ENCODE measurements at regions not wholly inside any gene's neighbourhood (a gene's known extent, or its start where the extent isn't known, plus 50 kb on each side); places are given as distances from the start of the nearest gene placed in this dataset.
"Not testable (repeated sequence)": the region's sequence is repeated elsewhere in the genome, so short reads cannot be mapped to it uniquely, and the experiment has no call there.

DNA sequence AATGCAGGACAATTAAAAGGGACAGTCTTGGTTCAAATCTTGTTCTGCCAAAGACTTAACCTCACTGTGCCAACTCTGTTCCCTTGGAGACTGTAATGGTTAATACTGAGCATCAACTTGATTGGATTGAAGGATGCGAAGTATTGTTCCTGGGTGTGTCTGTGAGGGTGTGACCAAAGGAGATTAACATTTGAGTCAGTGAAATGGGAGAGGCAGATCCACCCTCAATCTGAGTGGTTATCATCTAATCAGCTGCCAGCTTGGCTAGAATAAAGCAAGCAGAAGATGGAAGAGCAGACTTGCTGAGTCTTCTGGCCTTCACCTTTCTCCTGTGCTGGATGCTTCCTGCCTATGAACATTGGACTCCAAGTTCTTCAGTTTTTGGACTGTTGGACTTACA, 474.4 kb downstream of the CD83 start:
- DNase-seq (ENCODE audit: low read depth in 1 of 2, low spot score in 1 of 2), result no peak

DNA sequence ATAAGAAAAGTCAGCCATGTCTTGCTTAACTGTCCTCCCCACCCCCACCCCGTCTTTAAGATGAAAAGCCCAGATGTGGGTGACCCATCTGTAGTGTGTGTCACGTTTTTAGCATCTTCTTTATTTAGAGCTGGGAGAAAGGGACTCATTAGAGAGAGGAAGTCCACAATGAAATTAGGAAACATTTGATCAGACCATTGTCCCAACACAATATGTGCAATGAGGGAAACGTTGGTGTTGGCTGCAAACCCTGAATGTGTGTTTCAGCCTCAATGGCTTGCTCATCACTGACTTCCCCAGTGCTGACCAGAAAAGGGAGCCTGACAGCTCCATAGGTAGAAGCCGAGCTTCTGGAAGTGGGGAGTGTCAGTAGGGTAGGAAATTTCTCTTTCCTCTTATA, 475.7 kb downstream of the CD83 start:
- DNase-seq (ENCODE audit: low read depth in 1 of 2, low spot score in 1 of 2), result no peak

DNA sequence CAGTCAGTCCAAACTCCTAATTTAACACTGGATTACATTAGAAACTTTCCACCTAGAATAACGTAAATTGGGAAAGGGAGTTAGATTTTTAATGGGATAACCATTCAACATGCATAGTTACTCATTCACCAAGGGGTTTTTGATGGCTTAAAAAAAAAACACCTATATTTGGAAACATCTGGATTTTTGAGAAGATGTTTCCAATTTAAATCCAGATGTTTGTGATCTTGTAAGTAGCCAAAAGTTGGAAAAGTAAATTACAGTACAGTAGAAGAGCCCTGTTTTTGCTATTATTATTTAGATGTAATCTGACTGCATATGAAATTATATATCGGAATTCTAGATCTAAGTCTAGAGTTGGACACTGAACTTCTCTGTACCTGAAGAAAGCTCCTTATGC, 478.2 kb downstream of the CD83 start:
- DNase-seq (ENCODE audit: low read depth in 1 of 2, low spot score in 1 of 2), result no peak

DNA sequence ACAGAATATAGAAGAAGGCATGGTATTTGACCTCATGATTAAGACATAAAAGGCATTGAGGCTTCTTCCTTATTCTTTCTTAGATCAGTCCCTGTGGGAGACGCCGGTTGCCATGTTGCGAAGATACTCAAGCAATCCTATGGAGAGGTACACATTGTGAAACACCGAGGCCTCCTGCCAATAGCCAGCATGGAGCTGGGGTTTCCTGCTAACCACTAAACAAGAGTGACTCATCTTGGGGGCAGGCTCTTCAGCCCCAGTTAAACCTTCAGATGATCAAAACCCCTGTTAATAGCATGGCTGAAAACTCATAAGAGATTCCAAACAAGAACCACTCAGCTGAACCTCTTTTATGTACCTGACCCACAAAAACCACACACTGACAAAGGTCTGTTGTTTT, 478.8 kb downstream of the CD83 start:
- DNase-seq (ENCODE audit: low read depth in 1 of 2, low spot score in 1 of 2), result no peak

DNA sequence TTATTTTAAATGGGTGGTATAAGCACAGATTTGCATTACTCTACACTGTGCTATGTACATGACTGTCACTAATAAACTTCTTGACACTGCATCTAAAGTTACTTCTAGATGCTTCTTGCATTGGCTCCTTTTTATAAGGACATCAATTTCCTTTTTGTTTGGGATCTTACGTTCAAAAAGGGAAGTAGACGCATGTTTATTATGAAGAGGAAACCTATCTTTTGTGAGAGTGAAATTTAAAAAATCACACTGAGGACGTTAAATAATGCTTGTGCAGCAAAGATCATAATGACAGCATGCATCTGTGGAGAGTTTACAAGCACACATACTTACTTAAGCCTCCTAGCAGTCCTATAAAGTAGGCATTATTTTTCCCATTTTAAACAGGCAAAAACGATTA, 479.5 kb downstream of the CD83 start:
- no peak for DNase-seq (ENCODE audit: low read depth in 1 of 2, low spot score in 1 of 2)

DNA sequence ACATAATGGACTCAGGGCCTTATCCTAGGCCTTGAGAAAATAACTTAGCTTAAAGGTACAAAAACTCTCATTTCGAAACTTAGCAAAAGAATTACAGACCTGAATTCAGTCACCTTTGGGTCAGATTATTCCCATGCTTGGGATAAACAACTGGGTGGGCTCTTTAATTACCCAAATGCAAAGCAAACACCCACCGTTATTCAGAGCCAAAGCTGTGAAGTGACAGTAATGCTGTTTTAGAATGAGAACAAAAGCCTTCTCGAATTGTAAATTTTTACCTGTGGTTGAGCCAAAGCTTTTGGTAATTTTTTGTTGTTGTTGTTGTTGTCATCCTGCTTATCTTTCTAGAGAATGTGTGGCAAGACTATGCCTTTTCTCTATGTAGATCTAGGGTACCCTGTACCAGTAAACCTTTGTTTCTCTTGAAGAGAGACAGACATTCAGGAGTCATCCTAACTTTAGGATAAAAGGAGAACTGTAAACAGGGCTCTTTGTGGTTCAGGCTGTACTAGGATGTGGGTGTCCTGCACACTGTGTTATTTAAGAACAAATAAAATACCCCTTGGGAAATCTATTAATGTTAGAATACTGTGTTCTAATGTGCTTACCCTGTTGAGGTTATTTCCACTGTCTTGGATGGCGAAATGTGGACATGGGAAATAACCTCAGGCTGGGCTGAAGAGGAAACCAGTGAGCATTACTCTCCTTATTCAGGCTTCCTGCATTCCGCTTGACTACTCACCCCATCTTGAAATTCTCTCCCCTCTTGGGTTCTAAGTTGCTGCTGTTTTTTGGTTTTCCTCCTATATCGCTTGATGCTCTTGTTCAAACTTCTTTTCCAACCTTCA, 480.7 kb downstream of the CD83 start:
- no peak for DNase-seq (ENCODE audit: low read depth in 1 of 2, low spot score in 1 of 2)

DNA sequence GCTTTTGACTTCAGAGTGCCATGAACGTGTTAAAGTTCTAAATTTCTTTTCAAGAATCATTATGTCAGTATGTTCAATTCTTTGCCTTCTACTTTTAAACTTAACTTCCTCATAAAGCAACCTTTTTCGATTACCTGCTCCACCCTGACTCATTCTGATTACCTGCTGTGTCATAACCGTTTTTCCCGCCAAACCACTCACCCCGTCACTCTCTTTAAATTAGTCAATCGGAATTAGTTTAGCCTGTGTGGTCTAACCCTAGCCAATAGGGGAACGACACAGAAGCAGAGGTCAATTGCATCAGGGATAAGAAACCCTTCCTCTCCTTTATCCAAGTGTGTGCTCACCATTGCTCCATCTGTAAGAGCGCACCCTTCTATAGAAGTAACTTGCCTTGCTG, 482.7 kb downstream of the CD83 start:
- DNase-seq (ENCODE audit: low read depth in 1 of 2, low spot score in 1 of 2), result not testable (repeated sequence)

DNA sequence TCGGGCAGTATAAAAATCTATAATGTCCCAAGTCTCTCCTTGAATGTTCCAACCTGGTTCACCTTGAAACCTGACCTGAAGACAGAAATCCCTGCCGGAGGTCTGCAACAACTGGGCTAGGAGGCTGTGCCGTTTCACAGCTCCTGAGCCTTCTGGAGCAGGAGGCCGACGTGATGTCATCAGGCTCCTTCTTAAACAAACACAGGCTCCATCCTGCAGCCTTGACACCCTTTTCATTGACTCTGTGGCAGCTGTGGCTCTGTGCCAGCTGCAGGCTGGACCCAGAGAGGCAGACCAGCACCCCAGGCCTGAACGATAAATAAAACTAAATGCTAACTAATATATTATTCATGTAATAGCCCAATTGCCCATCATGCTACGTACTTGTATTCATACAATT, 483.9 kb downstream of the CD83 start:
- no peak for DNase-seq (ENCODE audit: low read depth in 1 of 2, low spot score in 1 of 2)

DNA sequence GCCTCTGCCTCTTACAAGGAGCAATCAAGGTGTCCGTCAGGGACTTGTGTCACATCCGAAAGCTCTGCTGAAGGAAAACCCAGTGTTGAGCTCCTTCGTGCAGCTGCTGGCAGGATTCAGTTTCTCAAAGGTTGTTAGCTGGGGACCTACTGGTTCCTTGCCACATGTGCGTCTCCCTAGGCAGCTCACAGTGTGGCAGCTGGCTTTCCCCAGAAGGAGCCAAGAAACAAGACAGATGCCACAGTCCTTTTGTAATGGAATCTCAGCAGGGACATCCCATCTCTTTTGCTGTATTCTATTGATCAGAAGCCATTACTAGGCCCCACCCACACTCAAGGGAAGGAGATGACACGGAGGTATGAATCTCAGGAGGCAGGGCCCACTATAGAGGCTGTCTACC, 488.8 kb downstream of the CD83 start:
- no peak for DNase-seq (ENCODE audit: low read depth in 1 of 2, low spot score in 1 of 2)

DNA sequence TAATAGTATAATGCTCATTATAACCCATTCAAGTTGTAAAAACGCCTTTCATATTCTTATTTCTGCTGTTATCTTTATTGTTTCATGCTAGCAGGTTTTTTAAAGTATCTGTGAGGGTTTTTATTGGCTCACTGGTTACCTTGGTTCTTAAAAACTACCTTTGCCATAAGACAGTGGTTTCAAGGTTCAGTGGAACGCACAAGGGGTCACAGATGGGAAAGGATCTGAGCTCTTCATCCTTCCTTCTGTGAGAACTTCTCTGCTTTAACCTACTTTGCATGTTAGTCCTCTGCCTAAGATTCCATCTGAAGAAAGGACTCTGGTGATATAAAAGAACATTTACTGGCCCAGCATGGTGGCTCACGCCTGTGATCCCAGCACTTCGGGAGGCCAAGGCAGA, 492.6 kb downstream of the CD83 start:
- DNase-seq (ENCODE audit: low read depth in 1 of 2, low spot score in 1 of 2), result no peak

DNA sequence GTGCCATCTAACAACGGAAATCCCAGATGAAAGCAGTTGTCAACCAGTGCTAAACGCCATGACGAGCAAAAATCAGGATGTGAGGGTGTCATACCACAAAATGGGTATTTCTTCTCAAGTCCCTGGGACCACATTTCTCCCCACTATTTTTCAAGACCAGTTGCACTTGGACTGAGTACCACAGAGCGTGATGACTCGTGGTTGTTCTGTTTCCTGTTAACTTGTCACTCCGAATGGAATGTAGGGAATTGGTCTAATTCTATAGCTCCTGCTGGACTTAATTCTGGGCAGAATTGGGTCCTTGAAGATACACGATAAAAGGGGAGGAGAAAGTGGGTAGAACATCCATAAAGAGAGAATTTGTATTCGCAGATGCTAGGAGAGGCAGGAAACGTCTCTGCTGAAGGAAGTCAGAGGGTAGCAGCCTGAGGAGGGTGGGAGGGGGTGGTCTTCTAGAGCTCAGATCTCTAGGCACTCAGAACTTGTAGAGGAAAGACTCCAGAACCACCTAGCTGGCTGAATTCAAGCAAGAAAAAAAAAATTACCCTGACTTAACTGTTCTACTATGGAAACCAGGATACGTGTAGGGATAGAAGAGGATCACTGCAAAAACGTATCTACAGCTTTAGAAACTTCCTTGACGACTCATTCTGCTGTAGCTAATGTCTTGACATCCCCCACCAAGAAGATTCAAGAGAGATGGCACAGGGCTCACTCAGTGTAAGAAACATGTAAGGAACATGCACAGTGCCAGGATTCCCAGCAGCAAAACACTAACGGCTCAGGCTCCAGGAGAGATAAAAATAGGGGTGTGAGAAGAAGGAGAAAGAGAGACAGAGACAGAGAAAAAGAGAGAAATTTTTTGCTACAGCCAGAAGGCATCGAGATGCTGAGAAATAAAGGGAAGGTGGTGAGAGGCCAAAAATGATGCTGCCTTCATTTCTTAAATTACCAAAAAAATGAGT, 494.7 kb downstream of the CD83 start:
- DNase-seq (ENCODE audit: low read depth in 1 of 2, low spot score in 1 of 2), result no peak

DNA sequence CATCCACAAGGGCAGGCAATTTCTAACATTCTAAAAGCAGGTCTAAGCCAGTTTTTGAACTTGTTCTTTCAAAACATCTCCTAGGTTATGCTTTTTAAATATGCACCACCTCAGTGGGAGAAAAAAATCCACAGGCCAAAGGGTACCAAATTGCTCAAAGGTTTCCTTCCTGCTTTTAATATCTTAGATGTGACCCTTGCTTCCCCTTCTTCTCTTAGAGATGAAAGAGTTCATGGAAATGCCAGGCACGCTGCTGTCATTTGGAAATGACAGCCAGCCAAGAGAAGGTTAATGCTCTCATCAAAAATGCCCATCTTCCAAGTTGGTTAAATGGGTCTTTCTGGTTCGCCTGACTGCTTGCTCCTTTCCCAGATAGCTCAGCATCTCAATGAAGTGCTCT, 497.1 kb downstream of the CD83 start:
- DNase-seq (ENCODE audit: low read depth in 1 of 2, low spot score in 1 of 2), result no peak

DNA sequence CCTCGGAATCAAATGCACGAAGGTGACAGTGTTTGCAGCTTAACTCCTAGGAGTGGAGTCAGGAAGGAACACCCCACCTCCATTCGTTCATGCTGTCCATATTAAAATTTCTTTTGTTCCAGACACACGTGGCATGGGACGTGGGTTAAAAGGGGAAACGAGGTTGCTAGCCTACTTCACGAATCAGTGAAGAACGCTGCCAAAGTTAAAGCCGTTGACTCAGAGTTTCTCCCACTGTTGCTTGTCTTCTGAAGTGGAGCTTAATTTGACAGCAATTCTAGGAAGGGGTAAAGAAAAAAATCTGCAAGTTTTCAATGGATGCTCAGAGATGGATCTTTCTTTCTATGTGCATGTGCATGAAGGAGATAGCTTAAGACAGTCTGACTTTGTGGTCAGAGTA, 499.1 kb downstream of the CD83 start:
- DNase-seq (ENCODE audit: low read depth in 1 of 2, low spot score in 1 of 2), result no peak

DNA sequence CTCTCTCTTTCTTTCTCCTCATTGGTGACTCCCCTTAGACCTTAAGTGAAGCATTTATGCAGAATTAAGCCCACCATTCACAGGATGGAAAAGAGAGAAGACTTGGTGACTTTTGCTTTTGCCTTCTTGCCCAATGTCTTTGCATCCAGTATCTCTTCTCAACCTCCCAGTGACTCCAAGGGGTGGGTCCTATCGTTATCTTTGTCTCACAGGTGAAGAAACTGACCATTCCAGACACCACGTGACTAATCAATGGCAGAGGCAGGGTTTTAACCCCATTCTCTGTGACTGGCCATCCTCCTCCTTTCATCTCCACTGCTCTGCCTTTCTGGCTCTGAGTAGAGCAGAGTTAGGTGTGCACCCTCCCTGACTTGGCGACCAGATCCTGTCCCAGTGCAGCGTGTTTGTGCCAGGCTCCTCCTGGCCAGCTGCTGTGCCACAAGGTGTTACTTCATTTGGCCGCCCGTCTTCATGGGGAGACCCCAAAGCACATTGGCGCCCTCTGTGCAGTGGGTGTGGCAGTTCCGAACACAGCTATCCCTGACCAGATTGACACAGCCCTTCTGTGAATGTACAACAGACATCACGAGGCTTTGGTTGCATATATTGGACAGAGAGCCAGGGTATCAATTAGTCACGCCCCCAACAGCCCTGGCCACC, 501.3 kb downstream of the CD83 start:
- no peak for DNase-seq (ENCODE audit: low read depth in 1 of 2, low spot score in 1 of 2)

DNA sequence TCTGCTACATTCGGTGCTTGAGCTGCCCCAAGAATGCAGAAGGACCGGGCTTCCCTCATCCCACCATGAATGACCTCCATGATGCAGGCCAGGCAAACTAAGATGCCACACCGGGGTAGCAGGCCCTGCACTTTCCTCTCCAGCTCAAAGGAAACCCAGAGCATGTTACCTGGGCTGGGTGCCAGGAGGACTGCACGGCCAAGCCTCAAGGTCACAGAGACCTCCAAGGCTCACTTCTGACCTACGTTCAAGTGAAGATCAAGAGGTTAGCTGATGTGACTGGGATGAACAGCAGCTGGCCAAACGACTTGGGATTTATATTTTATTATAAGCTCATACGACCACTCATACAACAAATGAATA, 501.8 kb downstream of the CD83 start:
- DNase-seq (ENCODE audit: low read depth in 1 of 2, low spot score in 1 of 2), result no peak

DNA sequence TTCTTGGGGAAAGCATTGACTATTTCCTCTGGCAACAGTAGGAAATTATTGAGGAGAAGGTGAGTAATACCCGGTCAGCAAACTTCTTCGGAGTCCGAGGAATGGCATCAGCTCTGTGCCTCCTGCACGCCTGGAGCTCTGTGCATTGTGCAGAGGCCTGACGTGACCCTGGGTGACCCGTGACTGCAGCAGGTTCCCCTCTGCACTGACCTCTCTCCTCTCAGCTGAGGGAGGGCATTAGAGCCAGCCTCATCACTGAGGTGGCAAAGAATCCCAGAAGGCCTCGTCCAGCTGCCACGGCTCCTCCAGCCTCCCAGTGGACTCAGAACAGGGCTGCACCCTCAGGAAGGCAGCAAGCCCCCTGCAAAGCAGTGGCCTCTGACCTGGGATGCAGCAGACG, 502.9 kb downstream of the CD83 start:
- no peak for DNase-seq (ENCODE audit: low read depth in 1 of 2, low spot score in 1 of 2)

DNA sequence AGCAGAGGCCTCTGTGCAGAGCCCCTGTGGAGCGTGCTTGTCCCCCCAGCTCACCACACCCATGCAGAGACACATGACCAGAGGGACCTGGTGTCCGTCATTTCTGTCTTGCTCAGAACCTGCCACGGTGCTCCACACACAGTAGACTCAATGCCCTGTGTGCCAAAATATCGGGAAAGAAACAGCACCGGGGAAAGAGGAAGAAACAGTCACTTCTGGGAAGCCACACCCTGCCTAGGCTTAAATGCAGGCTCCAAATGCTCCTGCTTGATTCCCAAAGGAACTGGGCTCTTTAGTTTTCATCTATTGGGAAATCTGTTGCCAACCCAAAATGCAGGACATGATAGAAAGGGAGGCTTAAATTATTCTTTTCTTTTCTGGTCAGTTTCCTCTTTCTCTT, 503.9 kb downstream of the CD83 start:
- no peak for DNase-seq (ENCODE audit: low read depth in 1 of 2, low spot score in 1 of 2)

DNA sequence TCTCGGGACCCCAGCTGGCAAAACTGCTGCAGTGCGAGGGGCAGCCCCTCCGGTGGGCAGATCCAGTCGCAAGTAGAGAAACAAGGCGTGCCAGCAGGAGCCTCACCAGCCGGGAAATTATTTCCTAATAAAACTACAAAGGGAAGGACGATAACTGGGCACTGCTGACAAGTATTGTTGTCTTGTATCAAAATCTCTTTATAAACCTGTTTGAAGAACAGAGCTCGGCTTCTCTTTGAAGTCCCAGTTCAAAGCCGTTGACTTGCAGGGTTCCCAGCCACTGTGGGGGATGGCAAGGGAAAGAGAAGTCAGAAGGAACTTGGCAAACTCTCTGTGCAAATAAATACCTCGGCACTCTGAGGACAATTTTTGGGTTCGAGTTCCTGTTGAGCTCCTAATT, 504.5 kb downstream of the CD83 start:
- DNase-seq (ENCODE audit: low read depth in 1 of 2, low spot score in 1 of 2), result no peak

DNA sequence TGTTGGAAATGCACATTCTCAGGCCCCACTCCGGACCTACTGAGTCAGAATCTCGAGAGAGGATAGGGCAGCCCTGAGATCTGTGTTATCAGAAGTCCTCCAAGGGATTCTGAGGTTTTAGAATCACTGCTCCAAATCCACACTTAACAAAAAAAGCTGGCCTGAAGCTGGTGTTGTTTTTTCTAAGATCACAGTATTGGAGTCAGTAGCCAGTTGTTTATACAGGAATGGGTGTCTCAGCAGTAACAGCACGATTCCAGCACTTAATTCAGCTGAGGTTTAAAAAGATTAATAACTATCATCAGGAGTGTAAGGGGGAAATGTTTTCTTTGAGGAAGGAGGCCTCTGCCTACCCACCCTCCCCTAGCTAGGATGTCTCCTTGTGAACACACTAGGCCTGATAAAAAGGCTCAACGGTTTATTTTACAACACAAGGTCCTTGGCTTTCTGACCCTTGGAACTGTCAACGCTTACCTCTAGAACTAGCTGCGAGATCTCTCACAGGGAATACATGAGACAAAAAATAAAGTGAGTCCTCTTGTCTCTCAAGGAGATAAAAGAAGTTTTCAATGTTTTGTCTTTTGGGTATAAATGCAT, 505.4 kb downstream of the CD83 start:
- DNase-seq (ENCODE audit: low read depth in 1 of 2, low spot score in 1 of 2), result no peak

DNA sequence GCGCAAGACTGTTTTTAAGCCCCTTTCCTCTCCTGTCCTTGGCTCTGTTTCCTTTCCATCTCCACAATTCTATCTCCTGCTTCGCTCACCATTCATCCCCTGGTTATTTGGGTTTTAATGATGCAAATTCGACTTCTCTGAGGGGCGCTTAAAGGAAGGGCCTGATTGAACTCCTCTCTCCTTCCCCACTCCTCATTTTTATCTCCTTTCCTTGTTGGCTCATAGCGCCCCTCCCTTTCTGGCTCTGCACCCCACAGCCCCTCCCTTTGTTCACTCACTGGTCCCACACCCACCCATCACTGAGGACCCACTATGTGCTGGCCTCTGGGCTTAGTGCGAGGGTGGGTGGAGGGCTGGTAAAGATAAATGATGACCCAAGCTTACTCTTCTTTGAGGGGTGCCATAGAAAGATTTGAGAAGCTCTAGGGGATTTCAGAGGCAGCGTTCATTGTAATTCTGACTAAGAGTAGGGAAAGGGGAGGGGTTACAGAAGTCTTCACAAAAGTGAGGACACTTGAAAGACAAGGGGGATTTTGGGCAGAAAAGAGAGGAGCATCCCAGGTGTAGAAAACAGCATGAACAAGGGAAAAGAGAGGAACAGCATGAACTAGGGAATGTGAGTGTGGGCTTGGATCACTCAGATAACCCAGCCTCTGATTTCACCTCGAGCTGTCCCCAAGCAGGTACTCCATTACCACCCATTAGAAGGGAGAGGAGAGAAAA, 507.8 kb downstream of the CD83 start:
- no peak for DNase-seq (ENCODE audit: low read depth in 1 of 2, low spot score in 1 of 2)

DNA sequence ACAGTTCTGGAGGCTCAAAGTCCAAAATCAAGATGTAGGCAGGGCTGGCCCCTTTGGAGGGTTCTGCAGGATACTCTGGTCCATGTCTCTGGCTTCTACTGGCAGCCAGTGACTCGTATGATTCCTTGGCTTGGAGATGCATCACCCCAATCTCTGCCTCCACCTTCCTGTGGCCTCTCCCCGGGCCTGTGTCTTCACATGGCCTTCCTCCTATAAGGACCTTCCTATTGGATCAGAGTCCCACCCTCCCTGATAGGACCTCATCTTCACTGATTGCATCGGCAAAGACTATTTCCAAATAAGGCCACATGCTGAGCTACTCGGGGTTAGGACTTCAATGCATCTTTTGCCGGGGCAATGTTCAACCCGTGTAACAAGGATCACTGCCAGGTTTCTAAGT, 509.0 kb downstream of the CD83 start:
- no peak for DNase-seq (ENCODE audit: low read depth in 1 of 2, low spot score in 1 of 2)
